H1 (cell line): ENCODE measurements at regions not wholly inside any gene's neighbourhood (a gene's known extent, or its start where the extent isn't known, plus 50 kb on each side); places are given as distances from the start of the nearest gene placed in this dataset.

ENCODE experiments used
- CTCF ChIA-PET: fragments of 300-600 bp; sonication (Branson Sonifier 250); formaldehyde crosslinking; loops from one replicate; lab custom pipeline; 2021; ENCODE audit not compliant: partially characterized antibody; lab: Charles Lee
- POLR2A ChIA-PET: fragments of 300-600 bp; sonication (Branson Sonifier 250); formaldehyde crosslinking; loops from one replicate; lab custom pipeline; 2021; ENCODE audit warnings: inconsistent platforms; ENCODE audit not compliant: partially characterized antibody; lab: Charles Lee
- DNase-seq, 2 experiments: peaks; one replicate each; pipeline versions ENCODE4 v3.0.0 to v3.0.0-alpha.2; 2010 to 2022; ENCODE audit warnings: low spot score in 2 of 2, low read depth in 1 of 2, mixed read lengths in 1 of 2
- FAIRE-seq: peaks from 2 replicates; lab custom pipeline; 2011; peaks lifted over from hg19 to GRCh38; lab: Jason Lieb, UNC
- H2AFZ ChIP-seq: 2 replicates; pipeline ENCODE4 v1.8.1; 2012; ENCODE audit warnings: low read length, inconsistent platforms
- H2AK5ac ChIP-seq: 2 replicates; pipeline ENCODE4 v1.6.1; 2013; ENCODE audit warnings: low read depth, low read length
- H2BK120ac ChIP-seq: replicated peaks from 2 replicates; pipeline ENCODE3; 2013; ENCODE audit warnings: low read depth, low read length, inconsistent platforms
- H2BK12ac ChIP-seq: 2 replicates; pipeline ENCODE4 v1.6.1; 2013; ENCODE audit warnings: low read depth, low read length
- H2BK15ac ChIP-seq: 2 replicates; pipeline ENCODE4 v1.6.1; 2013; ENCODE audit warnings: low read length
- H2BK20ac ChIP-seq: 2 replicates; pipeline ENCODE4 v1.6.1; 2013; ENCODE audit warnings: low read length
- H2BK5ac ChIP-seq: 2 replicates; pipeline ENCODE4 v1.6.1; 2013; ENCODE audit warnings: low read depth, low read length
- H3K14ac ChIP-seq: 2 replicates; pipeline ENCODE4 v1.6.1; 2013; ENCODE audit warnings: inconsistent platforms; ENCODE audit not compliant: insufficient read length
- H3K18ac ChIP-seq: 2 replicates; pipeline ENCODE4 v1.6.1; 2013; ENCODE audit warnings: low read length; ENCODE audit errors: extremely low read depth
- H3K23ac ChIP-seq: 2 replicates; pipeline ENCODE4 v1.6.1; 2013; ENCODE audit warnings: inconsistent platforms; ENCODE audit not compliant: insufficient read length
- H3K23me2 ChIP-seq: 2 replicates; pipeline ENCODE4 v1.6.1; 2013; ENCODE audit warnings: low read depth, low read length
- H3K27ac ChIP-seq: 2 replicates; pipeline ENCODE4 v1.6.1; 2011; ENCODE audit warnings: low read depth, low read length, inconsistent platforms
- H3K27me3 ChIP-seq, 4 experiments: replicated peaks in 1 of 4; 1 replicate in 1 of 4; 2 replicates in 3 of 4; pipeline versions ENCODE4 v1.6.1 to v1.8.1; 2011 to 2013; ENCODE audit warnings: low read length in 3 of 4, mild to moderate bottlenecking in 3 of 4, inconsistent platforms in 2 of 4, mixed read lengths in 2 of 4, moderate library complexity in 1 of 4; ENCODE audit not compliant: control insufficient read depth in 3 of 4, insufficient read depth in 3 of 4; ENCODE audit errors: extremely low read depth in 1 of 4
- H3K36me3 ChIP-seq, 4 experiments: 2 replicates each; pipeline versions ENCODE4 v1.6.1 to v1.8.1; 2011 to 2013; ENCODE audit warnings: mild to moderate bottlenecking in 4 of 4, low read length in 3 of 4, moderate library complexity in 2 of 4, control low read depth in 1 of 4, inconsistent platforms in 1 of 4; ENCODE audit not compliant: insufficient read depth in 4 of 4, control insufficient read depth in 2 of 4
- H3K4ac ChIP-seq: replicated peaks from 2 replicates; pipeline ENCODE3; 2013; ENCODE audit warnings: low read length, low read depth, mixed read lengths, inconsistent platforms; ENCODE audit not compliant: insufficient read length
- H3K4me1 ChIP-seq, 4 experiments: replicated peaks in 1 of 4; 1 replicate in 1 of 4; 2 replicates in 3 of 4; pipeline versions ENCODE4 v1.6.1 to v1.8.1; 2011 to 2013; ENCODE audit warnings: low read length in 3 of 4, inconsistent platforms in 2 of 4, mixed read lengths in 1 of 4; ENCODE audit not compliant: insufficient read depth in 4 of 4, control insufficient read depth in 3 of 4
- H3K4me2 ChIP-seq, 2 experiments: 2 replicates each; pipeline versions ENCODE4 v1.6.1 to v1.8.1; 2011 to 2013; ENCODE audit warnings: low read depth in 2 of 2, low read length in 2 of 2, control low read depth in 1 of 2, inconsistent platforms in 1 of 2, mild to moderate bottlenecking in 1 of 2; ENCODE audit not compliant: insufficient read depth in 1 of 2
- H3K4me3 ChIP-seq, 4 experiments: fragments of 200-600, 300-600 bp in 1 of 4; sonication (generic), shearing (Covaris generic), sonication (Bioruptor Twin) in 1 of 4; 2 replicates each; pipeline versions ENCODE4 v1.5.1 to v1.8.1; 2011 to 2016; ENCODE audit warnings: low read length in 4 of 4, low read depth in 3 of 4, control low read depth in 2 of 4, inconsistent platforms in 2 of 4, mild to moderate bottlenecking in 2 of 4, mixed read lengths in 1 of 4, moderate library complexity in 1 of 4; ENCODE audit not compliant: insufficient read depth in 2 of 4; ENCODE audit errors: extremely low read depth in 1 of 4
- H3K56ac ChIP-seq: replicated peaks from 2 replicates; pipeline ENCODE3; 2013; ENCODE audit warnings: low read depth, mild to moderate bottlenecking, mixed read lengths, low read length, inconsistent platforms; ENCODE audit not compliant: insufficient read length
- H3K79me1 ChIP-seq: 2 replicates; pipeline ENCODE4 v1.6.1; 2013; ENCODE audit warnings: low read depth, low read length, control low read depth
- H3K79me2 ChIP-seq, 2 experiments: 2 replicates each; pipeline versions ENCODE4 v1.6.1 to v1.8.1; 2012 to 2013; ENCODE audit warnings: low read length in 2 of 2, mild to moderate bottlenecking in 2 of 2, inconsistent platforms in 1 of 2; ENCODE audit not compliant: insufficient read depth in 2 of 2, control insufficient read depth in 1 of 2
- H3K9ac ChIP-seq, 4 experiments: replicated peaks in 1 of 4; 1 replicate in 1 of 4; 2 replicates in 3 of 4; pipeline versions ENCODE4 v1.6.1 to v1.8.1; 2011 to 2013; ENCODE audit warnings: low read depth in 3 of 4, low read length in 3 of 4, control low read depth in 2 of 4, mild to moderate bottlenecking in 2 of 4, moderate library complexity in 2 of 4, inconsistent platforms in 1 of 4; ENCODE audit errors: extremely low read depth in 1 of 4
- H3K9me3 ChIP-seq, 2 experiments: 2 replicates each; pipeline versions ENCODE4 v1.6.1 to v1.8.1; 2012 to 2013; ENCODE audit warnings: mild to moderate bottlenecking in 2 of 2, moderate library complexity in 2 of 2, control low read depth in 1 of 2, inconsistent platforms in 1 of 2, low read depth in 1 of 2, low read length in 1 of 2, mixed read lengths in 1 of 2; ENCODE audit not compliant: insufficient read depth in 2 of 2
- H4K20me1 ChIP-seq, 2 experiments: replicated peaks in 1 of 2; 2 replicates each; pipeline versions ENCODE3 to v1.8.1; 2011 to 2013; ENCODE audit warnings: inconsistent platforms in 2 of 2, low read length in 2 of 2, mild to moderate bottlenecking in 1 of 2; ENCODE audit not compliant: insufficient read depth in 2 of 2, control insufficient read depth in 1 of 2
- H4K5ac ChIP-seq: 2 replicates; pipeline ENCODE4 v1.6.1; 2013; ENCODE audit warnings: low read length, low read depth, mixed read lengths, inconsistent platforms; ENCODE audit not compliant: insufficient read length
- H4K8ac ChIP-seq: 2 replicates; pipeline ENCODE4 v1.8.0; 2013; ENCODE audit warnings: mild to moderate bottlenecking, moderate library complexity, low read length, inconsistent platforms; ENCODE audit not compliant: insufficient read depth; ENCODE audit errors: extremely low read depth
- H4K91ac ChIP-seq: replicated peaks from 2 replicates; pipeline ENCODE3; 2013; ENCODE audit warnings: low read length, mixed read lengths, inconsistent platforms; ENCODE audit not compliant: insufficient read length
- ASH2L ChIP-seq: fragments of 200-600, 300-600 bp; sonication (generic); IDR thresholded peaks from one replicate; pipeline ENCODE4 v1.7.1; 2017; ENCODE audit warnings: low read length
- EGR1 ChIP-seq: IDR thresholded peaks from 2 replicates; pipeline ENCODE4 v1.6.1; 2011; ENCODE audit warnings: low read depth, low read length, borderline replicate concordance
- GTF2F1 ChIP-seq: IDR thresholded peaks from 2 replicates; pipeline ENCODE4 v1.6.1; 2012; ENCODE audit warnings: low read depth, low read length, improper control_type of control experiment, borderline replicate concordance
- KDM1A ChIP-seq: fragments of 200-600, 300-600 bp; sonication (generic); IDR thresholded peaks from 2 replicates; pipeline ENCODE4 v1.7.1; 2016; ENCODE audit warnings: mild to moderate bottlenecking, low read length, borderline replicate concordance
- KDM4A ChIP-seq: IDR thresholded peaks from one replicate; pipeline ENCODE4 v1.7.1; 2012; ENCODE audit warnings: low read depth, mild to moderate bottlenecking, moderate library complexity, low read length, inconsistent platforms; ENCODE audit not compliant: severe bottlenecking
- KDM5A ChIP-seq: fragments of 200-600 bp; IDR thresholded peaks from 2 replicates; pipeline ENCODE4 v1.7.1; 2012; ENCODE audit warnings: mild to moderate bottlenecking, low read length, inconsistent platforms, mixed read lengths
- MAFK ChIP-seq: IDR thresholded peaks from 2 replicates; pipeline ENCODE4 v1.6.1; 2012; ENCODE audit warnings: low read depth, mild to moderate bottlenecking, improper control_type of control experiment, low read length
- POLR2A ChIP-seq, 2 experiments: IDR thresholded peaks; 1 replicate in 1 of 2; 2 replicates in 1 of 2; pipeline ENCODE4 v1.6.1; 2011; ENCODE audit warnings: low read depth in 2 of 2, low read length in 2 of 2, mild to moderate bottlenecking in 2 of 2; ENCODE audit errors: control extremely low read depth in 1 of 2
- RBBP5 ChIP-seq: IDR thresholded peaks from 2 replicates; pipeline ENCODE4 v1.7.1; 2012; ENCODE audit warnings: low read depth, mild to moderate bottlenecking, inconsistent platforms, low read length, moderate library complexity, borderline replicate concordance
- RXRA ChIP-seq: IDR thresholded peaks from 2 replicates; pipeline ENCODE4 v1.6.1; 2011; ENCODE audit warnings: low read depth, mild to moderate bottlenecking, low read length, moderate library complexity; ENCODE audit not compliant: insufficient read depth
- SRF ChIP-seq: IDR thresholded peaks from 2 replicates; pipeline ENCODE4 v1.6.1; 2011; ENCODE audit warnings: mild to moderate bottlenecking, low read depth, low read length, moderate library complexity
- SUZ12 ChIP-seq: fragments of 200-600 bp; sonication (generic); IDR thresholded peaks from 2 replicates; pipeline ENCODE4 v1.6.1; 2012; ENCODE audit warnings: mild to moderate bottlenecking, inconsistent platforms, low read length, moderate library complexity, mixed read lengths
- ZNF274 ChIP-seq: IDR thresholded peaks from 2 replicates; pipeline ENCODE4 v1.7.0; 2012; ENCODE audit warnings: low read length, borderline replicate concordance; ENCODE audit errors: extremely low read depth
- WGBS, 2 experiments: shearing (Covaris generic) in 1 of 2; methylation state at CpG; one replicate each; pipeline versions ENCODE4 v1.1.6 to v1.1.7; 2013 to 2015; ENCODE audit warnings: low lambda C conversion rate in 2 of 2, mixed read lengths in 2 of 2, inconsistent platforms in 1 of 2, low coverage in 1 of 2, missing lambda C conversion rate in 1 of 2; ENCODE audit not compliant: insufficient replicate concordance in 2 of 2, insufficient coverage in 1 of 2, insufficient read length in 1 of 2; ENCODE audit errors: extremely low coverage in 1 of 2, missing lambda C conversion rate in 1 of 2; 5-methylcytosine and 5-hydroxymethylcytosine counted together

- Histone ChIP-seq H2AK5ac (no peak overlapping the region), H3K56ac (no peak overlapping the region), H2BK12ac (no peak overlapping the region), H3K27me3 (no peaks in the 10 kb centered on the region), H3K18ac (no peak overlapping the region), H3K23me2 (no peaks in the 10 kb centered on the region), H2BK5ac (no peak overlapping the region), H3K14ac (no peak overlapping the region), H3K9ac (no peak overlapping the region), H3K4me1 (peaks cover 0 to 3% (median 0%) of the 10 kb centered on the region in 4 experiments; a peak in 1 of 7 replicates), H4K91ac (no peak overlapping the region), H2BK20ac (no peak overlapping the region), H3K4me3 (no peak overlapping the region), H4K5ac (no peak overlapping the region), H4K8ac (no peak overlapping the region), H2BK15ac (no peak overlapping the region), H3K23ac (no peak overlapping the region), H2BK120ac (no peak overlapping the region), H2AFZ (no peak overlapping the region), H3K4ac (no peak overlapping the region), H4K20me1 (no peaks in the 10 kb centered on the region), H3K79me1 (no peaks in the 10 kb centered on the region), H3K36me3 (no peaks in the 10 kb centered on the region), H3K9me3 (peaks cover 3 to 14% of the 10 kb centered on the region in 2 experiments; a peak in 3 of 4 replicates), H3K4me2 (no peak overlapping the region), H3K27ac (no peak overlapping the region), H3K79me2 (no peaks in the 10 kb centered on the region)
- no peak for FAIRE-seq
- no peak for DNase-seq
- POLR2A ChIA-PET = no interaction called here
- CTCF ChIA-PET = no interaction called here
- WGBS, 2 experiments = 91% methylated on average over 5 of the region's 5 CpGs; no CpG with 5 or more reads in 1 of the 2 experiments
- no peak for TF ChIP-seq KDM4A
- no peak for TF ChIP-seq EGR1
- no peak for TF ChIP-seq POLR2A (IDR thresholded peaks at IDR 0.05; ENCODE audit: control extremely low read depth in 1 of 2, low read depth in 2 of 2, low read length in 2 of 2)
- TF ChIP-seq ZNF274 = no peak
- TF ChIP-seq MAFK = no peak
- TF ChIP-seq KDM1A = no peak
- no peak for TF ChIP-seq GTF2F1
- TF ChIP-seq KDM5A = no peak
- no peak for TF ChIP-seq ASH2L
- TF ChIP-seq RBBP5 = no peak
- TF ChIP-seq SRF = no peak
- TF ChIP-seq RXRA = no peak
- no peak for TF ChIP-seq SUZ12
Observed at GRCh38 chr2:239858179-239858578, 167.0 kb downstream of the NDUFA10 start.
